ENCODE measurements at regions not wholly inside any gene's neighbourhood (a gene's known extent, or its start where the extent isn't known, plus 50 kb on each side); places are given as distances from the start of the nearest gene placed in this dataset.

DNA sequence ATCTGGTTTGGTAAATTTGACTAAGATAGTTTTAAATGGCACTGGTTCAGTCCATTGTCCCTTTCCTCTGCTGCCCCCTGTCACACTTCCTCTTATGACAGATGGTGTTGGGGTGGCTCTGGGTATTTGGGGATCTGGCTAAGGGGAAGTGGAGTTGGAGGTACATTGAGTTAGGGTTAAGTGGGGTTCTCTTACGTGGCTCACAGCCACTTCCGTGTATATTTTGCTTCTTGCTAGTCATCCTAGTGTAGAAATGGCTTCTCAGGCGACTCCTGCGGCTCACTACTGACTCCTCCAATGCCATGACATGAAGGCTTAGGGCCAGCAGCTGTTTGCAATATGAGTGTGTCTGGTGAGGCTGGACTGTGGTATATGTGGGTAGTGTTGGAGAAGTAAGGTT, 187.0 kb downstream of the HAUS1 start:
- DNase-seq (ENCODE audit: extremely low read depth, low read depth): no peak
- TF ChIP-seq CTCF (IDR thresholded peaks at IDR 0.05; ENCODE audit: low read depth, low read length, missing control alignments): no peak
- H3K4me3 ChIP-seq (replicated peaks; ENCODE audit: low read depth, low read length): no peak overlapping the region

DNA sequence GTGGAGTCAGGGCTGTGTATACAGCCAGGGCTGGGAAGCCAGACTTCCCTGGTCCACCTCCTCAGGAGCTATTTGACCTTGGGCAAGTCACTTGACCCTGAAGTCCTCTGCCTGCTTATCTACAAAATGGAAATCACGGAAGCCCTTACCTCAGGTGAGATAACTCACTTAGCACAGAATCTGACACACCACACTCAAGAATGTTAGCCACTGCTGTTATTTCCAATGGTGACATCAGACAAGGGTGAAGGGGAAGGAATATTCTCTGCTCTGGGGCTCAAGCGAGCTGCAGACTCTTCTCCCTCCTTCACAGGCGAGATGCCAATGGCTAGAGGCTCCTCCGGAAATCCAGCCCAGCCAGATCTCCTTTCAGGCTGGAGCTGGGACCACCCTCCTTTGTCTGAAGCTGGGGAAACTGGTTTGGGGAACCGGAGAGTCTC, 189.6 kb downstream of the HAUS1 start:
- DNase-seq (ENCODE audit: extremely low read depth, low read depth): no peak
- H3K4me3 ChIP-seq (replicated peaks; ENCODE audit: low read depth, low read length): no peak overlapping the region
- no peak for TF ChIP-seq CTCF (IDR thresholded peaks at IDR 0.05; ENCODE audit: low read depth, low read length, missing control alignments)

DNA sequence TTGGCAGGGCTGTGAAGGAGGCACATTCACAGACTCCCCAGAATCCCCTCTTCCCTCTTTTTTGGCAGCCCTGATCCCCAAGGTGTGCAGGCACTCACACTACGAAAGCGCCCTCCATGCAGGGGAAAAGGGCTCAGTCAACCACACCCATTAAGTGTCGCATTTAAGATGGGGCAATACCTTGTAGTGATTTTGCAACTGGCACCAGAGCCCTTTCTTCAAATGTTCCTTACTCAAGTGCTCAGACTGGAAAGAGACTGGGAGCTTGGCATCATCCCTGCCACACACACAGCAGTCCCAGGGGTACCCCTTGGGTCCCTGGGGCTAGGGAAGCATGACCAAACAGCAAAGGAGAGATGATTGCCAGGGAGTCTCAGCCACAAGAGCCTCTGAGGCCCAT, 190.1 kb downstream of the HAUS1 start:
- no peak overlapping the region for H3K4me3 ChIP-seq (replicated peaks; ENCODE audit: low read depth, low read length)
- no peak for DNase-seq (ENCODE audit: extremely low read depth, low read depth)
- no peak for TF ChIP-seq CTCF (IDR thresholded peaks at IDR 0.05; ENCODE audit: low read depth, low read length, missing control alignments)

DNA sequence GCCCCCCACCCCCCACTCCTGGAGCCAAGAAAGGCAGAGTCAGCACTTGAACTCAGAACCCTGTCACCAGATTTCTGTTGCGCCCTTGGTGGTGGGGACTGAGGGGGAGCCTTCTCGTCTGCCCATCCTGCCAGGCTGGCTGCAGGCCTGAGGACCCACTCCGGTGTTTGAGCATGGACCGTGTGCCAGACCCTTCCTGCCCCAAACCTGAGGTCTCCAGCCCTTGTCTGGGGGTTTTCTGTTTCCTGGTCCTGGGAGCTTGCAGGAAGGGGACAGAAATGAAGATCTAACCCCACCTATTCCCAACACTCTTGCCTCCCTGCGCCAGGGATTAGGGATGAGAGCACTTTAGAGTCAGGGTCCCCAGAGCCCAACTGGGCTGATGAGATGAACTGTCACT, 190.6 kb downstream of the HAUS1 start:
- TF ChIP-seq CTCF (IDR thresholded peaks at IDR 0.05; ENCODE audit: low read depth, low read length, missing control alignments): no peak
- no peak for DNase-seq (ENCODE audit: extremely low read depth, low read depth)
- H3K4me3 ChIP-seq (replicated peaks; ENCODE audit: low read depth, low read length): no peak overlapping the region

DNA sequence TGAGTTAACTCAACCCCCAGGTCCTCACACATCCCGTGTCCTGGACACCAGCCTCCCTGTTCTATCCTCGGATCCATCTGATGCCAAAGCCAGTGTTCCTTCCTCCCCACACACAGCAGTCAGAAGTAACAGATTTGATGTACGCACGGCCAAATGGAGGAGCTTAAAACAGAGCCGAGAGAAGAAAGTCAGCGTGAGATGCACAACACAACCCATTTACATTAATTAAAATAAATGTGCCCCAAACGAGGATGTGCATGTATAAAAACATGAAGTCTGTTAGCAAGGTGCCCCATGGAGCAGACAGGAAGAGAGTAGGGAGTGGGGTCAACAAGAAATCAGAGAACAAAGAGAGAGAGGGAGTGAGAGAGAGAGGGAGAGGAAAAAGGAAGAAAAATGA, 191.2 kb downstream of the HAUS1 start:
- TF ChIP-seq CTCF (IDR thresholded peaks at IDR 0.05; ENCODE audit: low read depth, low read length, missing control alignments): no peak
- no peak for DNase-seq (ENCODE audit: extremely low read depth, low read depth)
- no peak overlapping the region for H3K4me3 ChIP-seq (replicated peaks; ENCODE audit: low read depth, low read length)

- no peak for DNase-seq (ENCODE audit: extremely low read depth, low read depth)
- H3K4me3 ChIP-seq (replicated peaks; ENCODE audit: low read depth, low read length): no peak overlapping the region
- no peak for TF ChIP-seq CTCF (IDR thresholded peaks at IDR 0.05; ENCODE audit: low read depth, low read length, missing control alignments)
These were observed 192.5 kb downstream of the HAUS1 start for GRCh38 chr18:46296656-46297055.

- no peak for DNase-seq (ENCODE audit: extremely low read depth, low read depth)
- H3K4me3 ChIP-seq (replicated peaks; ENCODE audit: low read depth, low read length): no peak overlapping the region
- TF ChIP-seq CTCF (IDR thresholded peaks at IDR 0.05; ENCODE audit: low read depth, low read length, missing control alignments): no peak
These were observed 192.9 kb downstream of the HAUS1 start for GRCh38 chr18:46297124-46297523.
